ENCODE measurements at regions not wholly inside any gene's neighbourhood (a gene's known extent, or its start where the extent isn't known, plus 50 kb on each side); places are given as distances from the start of the nearest gene placed in this dataset.

DNA sequence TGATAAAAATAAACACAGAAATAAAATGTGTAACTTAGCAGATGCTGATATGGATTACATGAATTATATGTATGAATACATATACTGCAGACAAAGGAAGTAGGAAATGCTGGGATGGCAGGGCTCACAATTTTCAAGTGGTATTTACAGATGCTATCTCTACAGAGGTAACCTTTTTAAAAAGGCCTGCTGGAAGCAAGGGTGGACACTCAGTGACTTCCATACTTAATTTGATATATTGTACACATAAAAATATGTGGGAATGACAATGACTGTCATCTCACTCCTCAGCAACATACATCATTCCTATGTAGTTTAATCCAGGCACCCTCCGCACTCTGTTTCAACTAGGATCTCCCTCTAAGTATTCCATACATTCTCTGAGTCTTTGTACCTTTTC is 452.9 kb downstream of the DTHD1 start:
- DNase-seq, result no peak

DNA sequence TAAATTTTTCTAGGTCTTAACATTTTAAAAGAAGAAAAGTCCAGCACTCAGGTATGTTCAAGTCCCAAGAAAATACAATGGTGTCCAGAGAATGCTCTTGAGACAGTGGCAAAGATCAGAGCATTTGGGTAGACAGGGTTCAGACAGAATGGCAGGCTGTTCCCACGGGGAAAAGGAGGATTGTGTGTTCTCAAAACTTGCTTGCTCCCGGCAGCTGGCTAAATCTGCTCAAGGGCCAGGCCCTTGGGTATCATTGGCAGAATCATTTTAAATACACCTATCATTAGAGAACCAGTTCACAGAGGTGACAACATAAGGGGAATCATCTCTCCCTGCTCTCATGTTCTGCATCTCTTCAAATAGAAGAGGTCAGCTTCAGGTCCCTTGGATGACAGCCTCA is 456.3 kb downstream of the DTHD1 start:
- DNase-seq, result no peak

DNA sequence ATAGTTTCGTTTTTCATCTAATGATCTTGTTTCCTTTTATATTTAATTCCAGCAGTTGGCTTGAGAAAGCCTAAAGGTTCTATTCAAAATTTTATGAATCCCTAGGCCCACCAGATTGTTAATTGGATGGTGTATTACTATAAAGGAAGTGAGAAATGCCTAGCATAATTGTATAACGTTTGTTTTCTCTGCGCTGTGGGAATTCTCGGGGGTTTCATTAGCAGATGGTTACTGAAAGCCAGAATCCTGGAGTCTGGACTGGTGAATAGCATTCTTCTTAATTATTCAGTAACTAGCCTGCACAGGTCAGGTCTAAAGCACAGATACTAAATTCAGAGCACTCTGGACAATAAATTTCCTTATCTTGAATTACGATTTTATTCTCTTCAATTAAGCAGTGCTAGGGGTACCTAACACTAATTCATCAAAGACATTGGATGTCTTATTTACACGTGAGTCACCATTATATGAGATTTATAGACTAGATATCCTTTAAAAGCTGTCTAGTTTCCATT is 459.4 kb downstream of the DTHD1 start:
- DNase-seq, result peak; percentile 24

DNA sequence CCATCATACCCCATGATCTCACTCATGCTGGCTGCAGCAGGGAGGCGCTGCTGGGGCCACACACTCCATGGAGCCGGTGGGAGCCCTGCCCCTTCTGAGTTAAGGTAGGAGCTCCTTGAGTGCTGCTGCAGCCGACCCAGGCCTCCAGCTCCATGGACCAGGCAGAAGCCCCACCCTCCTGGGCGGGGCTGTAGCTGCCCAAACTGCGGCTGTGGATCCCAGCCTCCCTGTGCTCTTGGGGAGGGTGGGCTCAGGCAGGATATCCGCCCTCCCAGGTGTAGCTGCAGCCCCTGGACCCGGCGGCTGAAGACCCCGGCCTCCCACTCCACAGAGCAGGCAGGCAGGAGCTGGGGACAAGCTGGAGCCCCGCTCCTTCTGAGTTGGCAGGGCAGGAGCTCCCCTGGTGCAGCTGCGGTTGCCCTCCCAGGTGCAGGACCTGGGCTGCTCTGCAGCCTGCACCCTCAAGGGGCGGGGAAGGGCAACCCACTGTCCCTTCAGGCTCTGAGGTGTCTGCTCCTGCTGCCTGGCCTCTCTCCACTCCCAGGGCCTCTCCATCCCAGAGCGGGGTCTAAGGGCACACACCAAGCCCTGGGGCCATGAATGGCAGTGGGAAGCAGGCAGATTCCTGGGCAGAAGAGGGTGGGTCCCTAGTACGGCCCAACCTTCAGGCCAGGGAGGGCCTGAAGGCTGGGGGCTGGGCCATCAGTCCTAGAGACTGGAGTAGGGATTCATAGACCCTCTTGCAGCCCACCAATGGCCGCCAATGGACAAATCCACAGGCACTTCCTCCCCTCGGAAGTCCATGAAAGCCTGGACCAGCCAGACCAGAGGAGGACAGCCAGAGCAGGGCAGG is 466.1 kb downstream of the DTHD1 start:
- DNase-seq, result no peak

DNA sequence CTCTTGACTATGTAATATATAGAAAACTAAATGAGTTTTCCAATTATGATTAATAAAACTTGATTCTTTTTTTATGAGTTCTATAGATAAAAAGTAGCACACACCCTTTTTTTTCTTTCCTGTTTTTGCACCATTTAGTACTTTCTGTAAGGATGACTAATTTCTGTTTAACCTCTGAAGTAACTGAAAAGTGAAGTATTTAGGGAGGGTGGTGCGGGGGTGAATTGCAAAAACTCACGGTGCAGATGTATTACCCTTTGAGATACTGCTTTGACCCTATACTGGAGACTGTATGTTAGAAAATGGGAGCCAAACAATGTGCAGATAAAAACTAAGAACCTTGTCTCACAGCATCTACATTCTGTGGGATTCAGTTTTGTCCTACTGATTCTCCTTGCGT is 471.6 kb downstream of the DTHD1 start:
- no peak for DNase-seq

DNA sequence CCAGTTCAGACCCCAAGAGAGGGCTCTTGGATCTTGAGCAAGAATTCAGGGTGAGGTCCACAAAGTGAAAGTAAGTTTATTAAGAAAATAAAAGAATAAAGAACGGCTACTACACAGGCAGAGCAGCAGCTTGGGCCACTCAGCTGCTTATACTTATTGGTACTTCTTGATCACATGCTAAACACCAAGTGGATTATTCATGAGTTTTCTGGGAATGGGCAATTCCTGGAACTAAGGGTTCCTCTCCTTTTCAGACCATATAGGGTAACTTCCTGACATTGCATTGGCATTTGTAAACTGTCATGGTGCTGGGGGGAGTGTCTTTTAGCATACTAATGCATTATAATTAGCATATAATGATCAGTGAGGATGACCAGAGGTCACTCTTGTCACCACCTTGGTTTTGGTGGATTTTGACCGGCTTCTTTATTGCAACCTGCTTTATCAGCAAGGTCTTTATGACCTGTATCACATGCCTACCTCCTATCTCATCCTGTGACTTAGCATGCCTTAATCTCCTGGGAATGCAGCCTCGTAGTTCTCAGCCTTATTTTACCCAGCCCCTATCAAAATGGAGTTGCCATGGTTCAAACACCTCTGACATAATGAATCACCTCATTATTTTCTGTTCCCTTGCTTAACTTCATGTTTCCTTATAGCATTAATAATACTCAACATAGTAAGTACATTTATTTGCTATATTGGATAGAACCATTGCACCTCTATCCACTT is 476.3 kb downstream of the DTHD1 start:
- no peak for DNase-seq

DNA sequence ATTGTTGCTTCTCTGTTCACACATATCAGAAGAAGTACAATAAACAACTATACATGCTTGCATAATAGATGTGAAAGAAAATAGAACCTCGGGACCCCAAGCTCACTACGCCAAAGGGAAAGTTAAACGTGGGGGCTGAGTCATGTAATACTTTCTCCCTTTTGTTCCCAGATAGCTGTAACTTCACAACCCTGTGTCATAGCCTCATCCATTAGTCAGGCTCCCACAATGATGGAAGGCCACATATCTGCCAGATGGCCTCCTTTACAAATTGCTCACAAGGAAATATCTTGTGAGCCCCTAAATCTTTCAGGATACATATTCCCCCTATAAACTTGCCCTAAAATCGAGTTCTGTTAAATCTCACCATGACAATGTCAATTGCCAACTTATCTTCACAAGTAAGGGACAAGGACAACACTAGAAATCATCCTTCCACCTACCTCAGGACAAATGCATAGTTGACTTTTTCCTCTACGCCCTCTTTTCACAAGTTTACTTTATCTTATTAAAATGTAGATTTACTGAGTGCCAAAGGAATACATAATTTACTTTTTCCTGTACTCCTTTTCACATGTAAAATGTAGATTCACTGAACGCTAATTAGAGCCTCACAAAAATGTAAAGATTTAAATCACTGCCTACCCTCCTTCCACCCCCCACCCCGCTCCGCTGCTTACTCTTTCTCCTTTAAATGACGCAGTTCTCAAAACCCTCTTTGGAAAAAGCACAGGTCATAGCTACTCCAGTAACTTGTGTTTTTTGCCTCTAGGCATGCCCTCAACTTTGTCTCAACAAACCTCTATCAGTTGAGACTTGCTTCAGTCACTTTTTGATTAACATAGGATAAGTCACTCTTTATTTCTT is 477.1 kb downstream of the DTHD1 start:
- DNase-seq, result no peak

DNA sequence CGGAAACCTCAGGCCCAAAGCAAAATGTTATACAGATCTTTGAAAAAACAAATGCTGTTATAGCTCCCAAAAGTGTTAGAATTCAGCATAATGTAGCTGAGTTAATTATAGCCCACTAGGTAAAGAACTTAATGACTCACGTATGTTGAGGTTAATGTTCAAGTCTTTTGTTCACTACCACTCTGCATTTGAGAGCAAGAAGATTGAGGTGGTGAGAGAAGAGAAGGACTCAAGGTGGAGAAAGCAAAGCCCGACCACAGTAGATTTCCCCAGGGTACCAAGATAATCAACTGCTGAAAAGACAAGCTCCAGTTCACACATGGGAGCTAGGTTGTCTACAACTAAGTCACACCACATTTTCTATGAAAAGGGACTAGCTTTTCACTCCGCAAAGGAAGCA is 480.2 kb downstream of the DTHD1 start:
- no peak for DNase-seq

DNA sequence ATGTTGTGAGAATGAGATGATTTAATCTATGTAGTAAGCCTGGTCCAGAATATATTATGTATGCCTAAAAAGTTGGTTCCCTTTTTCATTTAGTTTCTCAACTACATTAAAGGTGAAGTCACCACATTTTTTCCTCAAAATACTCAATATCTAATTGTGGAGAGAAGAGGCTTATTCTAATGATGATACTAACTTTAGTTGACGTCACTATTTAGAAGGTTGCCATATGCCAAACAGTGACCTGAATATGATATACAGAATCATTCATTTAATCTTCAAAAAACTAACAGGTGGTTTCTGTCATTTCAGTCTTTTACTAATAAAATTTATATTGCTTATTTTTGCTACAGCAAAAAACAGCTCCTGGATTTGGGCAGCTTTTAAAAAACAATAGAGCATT is 480.7 kb upstream of the NWD2 start:
- no peak for DNase-seq

DNA sequence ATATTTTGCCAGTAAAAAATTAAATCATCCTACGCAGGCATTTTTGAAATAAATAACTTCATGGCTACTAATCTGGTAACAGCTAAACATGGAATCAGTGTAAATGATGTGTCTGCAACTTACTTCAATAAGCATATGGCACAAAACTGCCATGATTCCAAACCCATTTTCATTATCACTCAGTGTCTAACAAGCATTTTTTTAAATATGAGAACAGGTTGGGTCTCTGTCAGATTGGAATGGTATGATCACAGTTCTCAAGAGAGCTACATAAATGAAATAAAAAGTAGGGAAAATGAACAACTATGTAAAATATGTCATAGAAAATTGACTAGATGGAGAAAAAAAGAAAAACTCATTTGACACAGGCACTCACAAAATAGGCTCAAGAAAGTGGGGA is 476.9 kb upstream of the NWD2 start:
- DNase-seq, result no peak

DNA sequence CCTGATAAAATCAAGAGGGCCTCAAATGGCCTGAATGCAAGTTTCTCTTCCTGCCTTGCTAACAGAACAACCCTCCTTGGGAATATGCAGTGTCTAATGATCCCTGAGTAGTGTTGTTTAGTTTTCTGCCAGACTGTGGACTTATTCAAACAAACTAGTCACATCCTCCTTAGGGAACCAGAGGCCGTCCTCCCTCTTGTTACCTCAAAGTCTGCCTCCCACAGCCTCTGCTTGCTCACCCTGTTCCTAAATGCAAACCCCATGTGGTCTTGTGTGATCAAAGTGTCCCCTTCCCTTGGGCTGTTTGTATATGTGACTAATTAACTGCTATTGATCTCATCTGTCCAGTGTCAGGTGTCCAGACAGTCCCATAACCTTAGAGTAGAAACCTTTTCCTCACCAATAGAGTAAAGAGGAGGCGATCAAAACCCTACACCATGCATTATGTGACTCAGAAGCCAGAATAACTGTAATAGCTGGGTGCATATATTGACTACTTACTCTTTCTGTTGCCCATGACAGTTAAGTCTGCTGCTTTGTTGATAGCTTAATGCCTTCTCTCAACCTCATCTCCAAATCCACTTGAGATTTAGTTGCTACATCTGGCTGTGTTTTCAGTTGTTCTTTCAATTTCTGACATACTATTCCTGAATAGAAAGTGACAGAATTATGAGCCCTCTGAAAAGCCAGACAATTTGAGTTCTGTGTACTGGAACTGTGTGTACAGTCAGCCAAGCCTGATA is 473.0 kb upstream of the NWD2 start:
- DNase-seq, result no peak

DNA sequence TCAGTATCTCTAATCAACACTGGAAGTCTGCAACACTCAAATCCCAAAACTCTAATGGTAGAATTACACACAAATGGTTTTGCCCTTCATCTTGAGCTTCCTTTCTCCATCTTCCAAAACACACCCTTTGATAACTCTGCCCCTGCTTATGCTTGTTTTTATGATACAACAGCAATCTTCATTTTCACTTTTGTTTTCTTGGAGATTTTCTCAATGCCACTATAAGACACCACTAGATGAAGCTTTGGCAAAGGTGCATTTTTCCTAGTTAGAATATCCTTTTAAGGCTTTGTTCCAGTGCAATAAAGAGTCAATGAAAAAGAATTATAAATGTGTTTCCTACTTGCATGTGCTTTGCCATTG is 472.4 kb upstream of the NWD2 start:
- DNase-seq, result no peak

DNA sequence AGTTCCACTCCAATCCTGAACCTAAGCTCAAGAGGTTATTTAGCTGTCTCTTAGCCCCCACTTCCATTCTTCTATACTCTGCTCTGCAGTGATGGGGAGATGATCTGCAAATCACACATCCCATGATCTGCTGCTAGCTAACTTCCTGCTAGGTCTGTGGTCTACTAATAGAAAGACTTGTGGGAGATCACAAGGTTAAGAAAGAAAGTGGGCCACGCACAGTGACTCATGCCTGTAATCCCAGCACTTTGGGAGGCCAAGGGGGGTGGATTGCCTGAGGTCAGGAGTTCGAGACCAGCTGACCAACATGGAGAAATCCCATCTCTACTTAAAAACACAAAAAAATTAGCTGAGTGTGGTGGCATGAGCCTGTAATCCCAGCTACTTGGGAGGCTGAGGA is 471.1 kb upstream of the NWD2 start:
- no peak for DNase-seq

DNA sequence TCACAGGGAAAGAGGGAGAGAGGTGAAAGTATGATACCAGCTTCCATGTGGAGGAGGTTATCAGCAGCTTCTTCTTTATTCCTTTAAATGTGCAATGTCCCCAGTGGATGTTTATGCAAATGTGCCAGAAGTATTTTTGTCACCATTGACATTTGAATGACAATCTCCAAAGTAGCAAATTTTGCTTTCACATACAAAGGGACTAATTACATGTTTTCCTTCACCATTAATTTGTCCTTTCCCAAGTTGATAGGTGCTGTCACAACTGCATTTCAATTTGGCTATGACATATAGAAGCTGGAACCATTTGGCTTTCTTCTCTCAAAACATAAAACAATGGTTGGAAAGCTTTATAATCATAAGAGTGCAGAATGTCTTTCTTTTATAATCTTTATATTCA is 469.0 kb upstream of the NWD2 start:
- DNase-seq, result no peak

DNA sequence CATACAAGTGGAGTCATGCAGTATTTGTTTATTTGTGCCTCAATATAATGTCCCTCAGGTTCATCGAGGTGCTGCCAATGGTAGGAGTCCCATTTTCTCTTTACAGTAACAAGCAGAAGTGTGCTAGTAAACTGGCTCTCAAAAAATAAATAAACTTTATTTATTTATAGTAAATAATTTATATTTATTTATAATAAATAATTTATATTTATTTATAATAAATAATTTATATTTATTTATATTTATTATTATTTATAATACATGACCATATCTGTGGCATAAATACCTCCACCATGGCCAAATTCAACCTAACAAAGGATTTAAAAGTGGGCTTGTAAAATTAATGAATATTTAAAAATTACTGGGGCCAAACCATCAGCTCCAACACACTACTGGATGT is 464.9 kb upstream of the NWD2 start:
- DNase-seq, result no peak

DNA sequence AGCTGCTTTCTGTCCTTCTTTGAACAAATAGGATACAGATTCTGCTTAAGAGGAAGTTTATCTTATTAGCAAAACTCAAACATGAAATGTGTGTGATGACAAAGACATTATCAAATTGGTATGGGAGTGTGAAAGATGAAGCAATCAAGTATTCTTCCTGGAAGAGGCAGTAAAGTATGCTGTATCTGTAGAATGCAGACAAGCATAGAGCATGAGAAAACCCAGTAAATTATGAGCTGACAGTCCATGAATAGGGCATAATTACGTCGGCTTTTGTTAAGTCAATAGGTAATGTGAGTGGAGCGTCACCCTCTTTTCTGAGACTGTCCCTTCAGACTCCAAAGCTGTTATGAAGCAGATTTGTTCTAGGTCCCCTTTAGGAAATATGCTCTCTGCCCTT is 458.6 kb upstream of the NWD2 start:
- peak; percentile 69 for DNase-seq

DNA sequence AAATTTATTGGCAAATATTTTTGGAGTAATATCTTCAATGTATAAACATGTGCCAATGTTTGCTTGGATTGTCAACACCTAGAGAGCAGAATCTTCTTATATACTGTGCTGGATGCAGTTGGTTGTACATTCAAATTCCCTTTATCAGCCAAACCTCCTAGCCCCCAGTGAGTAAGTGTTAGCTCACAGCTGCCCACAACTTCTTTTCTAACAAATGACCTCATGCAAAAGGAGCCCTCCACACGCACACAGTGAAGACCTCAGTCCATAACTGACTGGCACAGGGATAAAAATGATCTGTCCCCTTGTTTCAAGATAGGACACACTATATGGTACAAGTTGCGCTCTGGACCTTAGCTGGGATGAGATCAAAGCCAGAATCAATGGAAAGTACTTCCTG is 458.0 kb upstream of the NWD2 start:
- DNase-seq, result no peak

DNA sequence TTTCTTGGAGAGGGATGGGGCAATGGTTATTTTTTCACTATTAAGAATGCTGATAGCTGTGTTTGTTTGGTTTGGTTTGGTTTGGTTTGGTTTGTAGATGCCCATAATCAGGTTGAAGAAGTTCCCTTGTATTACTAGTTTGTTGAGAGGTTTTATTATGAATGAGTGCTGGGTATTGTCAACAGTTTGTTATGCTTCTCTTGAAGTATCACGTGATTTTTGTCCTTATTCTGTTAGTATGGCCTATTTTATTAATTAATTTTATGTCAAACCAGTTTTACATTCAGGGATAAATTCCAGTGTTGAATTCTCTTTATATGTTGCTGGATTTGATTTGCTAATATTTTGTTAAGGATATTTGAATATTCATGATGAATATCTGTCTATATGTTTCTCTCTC is 449.8 kb upstream of the NWD2 start:
- no peak for DNase-seq

DNA sequence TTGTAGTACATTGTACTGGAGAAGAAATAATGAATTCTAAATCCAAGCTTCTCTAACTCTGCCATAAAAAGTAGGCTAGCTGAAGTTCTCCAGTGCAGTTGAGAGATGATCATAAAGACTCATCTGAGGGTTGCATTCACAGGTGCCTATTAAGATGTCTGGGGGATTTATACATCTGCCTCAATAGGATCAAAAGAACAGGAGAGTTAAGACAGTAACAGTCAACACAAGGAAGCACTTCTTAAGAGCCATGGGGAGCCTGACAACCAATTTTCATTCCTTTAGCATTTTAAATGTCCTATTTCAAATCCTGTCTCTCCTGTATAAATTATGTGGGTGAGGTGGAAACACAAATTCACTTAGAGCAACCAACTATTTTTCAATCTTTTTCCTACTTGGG is 432.4 kb upstream of the NWD2 start:
- no peak for DNase-seq

DNA sequence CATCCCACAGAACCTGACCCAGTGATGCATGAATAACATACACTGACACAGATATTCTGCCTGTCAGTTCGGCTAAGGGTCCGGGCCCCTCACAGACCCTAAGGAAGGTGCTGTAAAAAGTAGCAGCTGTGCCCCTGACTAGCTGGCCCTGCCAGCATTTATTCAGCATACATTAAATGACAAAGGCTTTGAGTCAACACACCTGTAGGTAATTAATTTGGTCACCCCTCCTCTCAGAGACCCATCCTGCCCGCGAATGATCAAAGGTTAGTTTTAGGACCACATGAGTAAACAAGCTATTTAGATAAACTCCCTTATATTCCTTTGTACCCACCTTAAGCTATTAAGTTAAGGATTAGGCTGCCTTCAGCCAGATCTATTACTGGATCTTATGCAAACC is 429.0 kb upstream of the NWD2 start:
- DNase-seq, result no peak

DNA sequence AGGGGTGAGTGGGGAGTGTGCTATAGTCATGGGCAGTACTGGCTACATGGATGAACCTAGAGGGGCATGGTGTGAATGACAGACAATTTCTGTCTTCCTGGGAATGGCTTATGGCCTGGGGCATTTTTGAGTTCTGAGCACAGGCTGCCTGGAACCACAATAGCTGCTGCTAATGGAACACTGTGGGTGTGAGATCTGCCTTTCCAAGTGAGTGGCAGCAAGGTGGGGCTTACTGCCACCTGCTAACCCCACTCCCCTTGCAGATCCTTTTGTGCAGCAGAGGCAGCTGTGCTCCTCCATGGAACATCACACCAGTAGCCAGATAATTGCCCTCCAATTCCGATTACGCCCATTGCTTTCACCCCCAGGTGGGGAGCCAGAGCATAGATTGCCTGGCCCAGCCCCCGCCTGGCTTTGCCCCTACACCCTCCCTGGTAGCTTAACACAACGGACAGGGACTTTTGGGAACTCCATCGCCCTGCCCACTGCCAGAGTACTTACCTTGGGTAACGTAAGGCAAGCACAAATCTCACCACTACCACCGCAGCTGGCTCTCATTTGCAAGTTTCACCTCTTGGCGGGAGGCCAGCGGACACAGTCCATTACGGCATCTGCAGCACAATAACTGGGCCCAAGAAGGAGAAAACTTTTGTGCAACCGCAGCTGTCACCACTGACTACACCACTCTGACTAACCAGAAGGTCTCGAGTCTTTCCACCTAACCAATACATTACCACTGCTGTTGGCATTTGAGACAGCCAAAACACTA is 421.2 kb upstream of the NWD2 start:
- DNase-seq, result no peak

DNA sequence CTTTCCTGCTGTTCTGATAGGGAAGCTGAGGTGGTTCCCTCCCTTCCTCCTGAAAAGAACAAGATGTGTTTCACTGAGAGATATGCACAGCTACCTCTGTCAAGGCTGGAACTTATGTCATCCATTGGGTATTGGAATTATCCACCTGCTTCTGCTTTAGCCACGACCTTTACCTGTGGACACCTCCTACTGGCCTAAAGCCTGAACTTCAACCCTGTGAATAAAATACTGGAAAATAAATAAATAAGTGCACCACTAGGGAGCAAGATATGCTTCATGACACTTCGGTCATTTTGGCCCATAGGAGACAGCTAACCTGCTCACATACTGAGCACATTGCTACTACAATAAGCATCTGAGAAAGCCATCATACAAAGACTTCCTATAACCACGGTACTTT is 419.9 kb upstream of the NWD2 start:
- no peak for DNase-seq
